ENCODE measurements at regions not wholly inside any gene's neighbourhood (a gene's known extent, or its start where the extent isn't known, plus 50 kb on each side); places are given as distances from the start of the nearest gene placed in this dataset.
"Not testable (repeated sequence)": the region's sequence is repeated elsewhere in the genome, so short reads cannot be mapped to it uniquely, and the experiment has no call there.

- no peak for DNase-seq (ENCODE audit: low read depth in 4 of 4, low spot score in 2 of 4)
Observed at GRCh38 chr4:118586357-118586790, 98.8 kb upstream of the METTL14 start.

- no peak for DNase-seq (ENCODE audit: low read depth in 4 of 4, low spot score in 2 of 4)
Observed at GRCh38 chr4:118587116-118587831, 97.9 kb upstream of the METTL14 start.

GRCh38 chr4:118587946-118588345 is 97.2 kb upstream of the METTL14 start:
- no peak for DNase-seq (ENCODE audit: low read depth in 4 of 4, low spot score in 2 of 4)

GRCh38 chr4:118589471-118590055 is 95.6 kb upstream of the METTL14 start:
- no peak for DNase-seq (ENCODE audit: low read depth in 4 of 4, low spot score in 2 of 4)

- peak; percentile 84 to 89 (median 87) for DNase-seq (ENCODE audit: low read depth in 4 of 4, low spot score in 2 of 4)
Observed at GRCh38 chr4:118591339-118592046, 93.7 kb upstream of the METTL14 start.

- DNase-seq (ENCODE audit: low read depth in 4 of 4, low spot score in 2 of 4), result not testable (repeated sequence)
Observed at GRCh38 chr4:118592289-118592688, 92.9 kb upstream of the METTL14 start.

- DNase-seq (ENCODE audit: low read depth in 4 of 4, low spot score in 2 of 4), result not testable (repeated sequence)
Observed at GRCh38 chr4:118595883-118596282, 89.3 kb upstream of the METTL14 start.

- DNase-seq (ENCODE audit: low read depth in 4 of 4, low spot score in 2 of 4), result not testable (repeated sequence)
Observed at GRCh38 chr4:118625097-118625496, 60.1 kb upstream of the METTL14 start.

GRCh38 chr4:118629697-118630096 is 55.5 kb upstream of the METTL14 start:
- not testable (repeated sequence) for DNase-seq (ENCODE audit: low read depth in 4 of 4, low spot score in 2 of 4)

GRCh38 chr4:118630897-118631296 is 54.3 kb upstream of the METTL14 start:
- DNase-seq (ENCODE audit: low read depth in 4 of 4, low spot score in 2 of 4), result not testable (repeated sequence)

GRCh38 chr4:118631321-118632050 is 53.7 kb upstream of the METTL14 start:
- DNase-seq (ENCODE audit: low read depth in 4 of 4, low spot score in 2 of 4), result not testable (repeated sequence)

- not testable (repeated sequence) for DNase-seq (ENCODE audit: low read depth in 4 of 4, low spot score in 2 of 4)
Observed at GRCh38 chr4:118633476-118633875, 51.7 kb upstream of the METTL14 start.

GRCh38 chr4:118634126-118634875 is 50.9 kb upstream of the METTL14 start:
- DNase-seq (ENCODE audit: low read depth in 4 of 4, low spot score in 2 of 4), result not testable (repeated sequence)

All from left renal cortex interstitium (tissue), 4 donors.